Stimulated activated effector memory CD8-positive, alpha-beta T cell treated with anti-CD3 and anti-CD28 coated beads, Interleukin-12 subunit alpha, Interleukin-12 subunit beta, amount 100 ng/mL, for 72 hours (primary cell): ENCODE measurements at regions not wholly inside any gene's neighbourhood (a gene's known extent, or its start where the extent isn't known, plus 50 kb on each side); places are given as distances from the start of the nearest gene placed in this dataset.

Source experiments
- ATAC-seq: fragments of 150-1000 bp; cut with Tn5 transposase; 2 replicates; pipeline ENCODE4 v1.10.0; 2021
- DNase-seq, 2 donors: peaks; one replicate each; pipeline ENCODE4 v3.0.0; 2021 to 2022; ENCODE audit warnings: low spot score in 2 of 2
- H3K27ac Mint-ChIP-seq: one replicate; pipeline ENCODE4 v1.8.0; 2022; ENCODE audit warnings: mild to moderate bottlenecking, mixed read lengths
- H3K36me3 Mint-ChIP-seq: one replicate; pipeline ENCODE4 v1.8.0; 2022; ENCODE audit warnings: mild to moderate bottlenecking, mixed read lengths
- H3K4me1 Mint-ChIP-seq: one replicate; pipeline ENCODE4 v1.8.0; 2022; ENCODE audit warnings: mixed read lengths
- H3K4me3 Mint-ChIP-seq: one replicate; pipeline ENCODE4 v1.8.0; 2022; ENCODE audit warnings: mild to moderate bottlenecking, mixed read lengths
- H3K9me3 Mint-ChIP-seq: one replicate; pipeline ENCODE4 v1.8.0; 2022; ENCODE audit warnings: mixed read lengths

- Mint-ChIP-seq H3K36me3 (no peaks in the 10 kb centered on the region), H3K27ac (no peak overlapping the region), H3K4me1 (no peaks in the 10 kb centered on the region), H3K4me3 (no peak overlapping the region), H3K9me3 (no peaks in the 10 kb centered on the region)
- ATAC-seq (no peak), DNase-seq (no peak)
Observed at GRCh38 chr4:13178621-13179020, 305.5 kb downstream of the RAB28 start.

GRCh38 chr4:13176741-13177142, 307.4 kb downstream of the RAB28 start:
- ATAC-seq (no peak), DNase-seq (no peak)
- Mint-ChIP-seq H3K27ac (no peak overlapping the region), H3K36me3 (no peaks in the 10 kb centered on the region), H3K4me1 (no peaks in the 10 kb centered on the region), H3K4me3 (no peak overlapping the region), H3K9me3 (no peaks in the 10 kb centered on the region)

- DNase-seq (no peak), ATAC-seq (no peak)
- no peaks in the 10 kb centered on the region for H3K4me1 Mint-ChIP-seq
- H3K4me3 Mint-ChIP-seq = no peak overlapping the region
- no peaks in the 10 kb centered on the region for H3K9me3 Mint-ChIP-seq
- H3K36me3 Mint-ChIP-seq = no peaks in the 10 kb centered on the region
- H3K27ac Mint-ChIP-seq = no peak overlapping the region
Observed at GRCh38 chr4:13174926-13175325, 309.2 kb downstream of the RAB28 start.

GRCh38 chr4:13174001-13174400, 310.1 kb downstream of the RAB28 start:
- no peaks in the 10 kb centered on the region for H3K9me3 Mint-ChIP-seq
- no peaks in the 10 kb centered on the region for H3K36me3 Mint-ChIP-seq
- H3K27ac Mint-ChIP-seq = no peak overlapping the region
- no peak for DNase-seq
- H3K4me3 Mint-ChIP-seq = no peak overlapping the region
- ATAC-seq = no peak
- no peaks in the 10 kb centered on the region for H3K4me1 Mint-ChIP-seq

GRCh38 chr4:13171292-13172057, 312.7 kb downstream of the RAB28 start:
- Mint-ChIP-seq H3K9me3 (no peaks in the 10 kb centered on the region), H3K4me1 (no peaks in the 10 kb centered on the region), H3K36me3 (no peaks in the 10 kb centered on the region), H3K4me3 (no peak overlapping the region), H3K27ac (no peak overlapping the region)
- no peak for DNase-seq
- ATAC-seq = no peak

- DNase-seq (no peak), ATAC-seq (no peak)
- H3K36me3 Mint-ChIP-seq = no peaks in the 10 kb centered on the region
- H3K9me3 Mint-ChIP-seq = peaks cover 2% of the 10 kb centered on the region
- no peaks in the 10 kb centered on the region for H3K4me1 Mint-ChIP-seq
- no peak overlapping the region for H3K4me3 Mint-ChIP-seq
- no peak overlapping the region for H3K27ac Mint-ChIP-seq
Observed at GRCh38 chr4:13169731-13170525, 314.2 kb downstream of the RAB28 start.

GRCh38 chr4:13168326-13168725, 315.8 kb downstream of the RAB28 start:
- ATAC-seq (no peak), DNase-seq (no peak)
- H3K36me3 Mint-ChIP-seq = no peaks in the 10 kb centered on the region
- H3K4me1 Mint-ChIP-seq = no peaks in the 10 kb centered on the region
- H3K4me3 Mint-ChIP-seq = no peak overlapping the region
- H3K27ac Mint-ChIP-seq = no peak overlapping the region
- peaks cover 2% of the 10 kb centered on the region for H3K9me3 Mint-ChIP-seq

- H3K36me3 Mint-ChIP-seq = no peaks in the 10 kb centered on the region
- H3K4me3 Mint-ChIP-seq = no peak overlapping the region
- H3K4me1 Mint-ChIP-seq = no peaks in the 10 kb centered on the region
- peaks cover 2% of the 10 kb centered on the region for H3K9me3 Mint-ChIP-seq
- ATAC-seq (no peak), DNase-seq (no peak)
- no peak overlapping the region for H3K27ac Mint-ChIP-seq
Observed at GRCh38 chr4:13166214-13166613, 317.9 kb downstream of the RAB28 start.

- H3K4me3 Mint-ChIP-seq = no peak overlapping the region
- no peak for DNase-seq
- H3K27ac Mint-ChIP-seq = no peak overlapping the region
- H3K36me3 Mint-ChIP-seq = no peaks in the 10 kb centered on the region
- no peak for ATAC-seq
- H3K9me3 Mint-ChIP-seq = peaks cover 2% of the 10 kb centered on the region
- H3K4me1 Mint-ChIP-seq = no peaks in the 10 kb centered on the region
Observed at GRCh38 chr4:13164783-13165331, 319.3 kb downstream of the RAB28 start.

GRCh38 chr4:13162886-13163285, 321.3 kb downstream of the RAB28 start:
- no peaks in the 10 kb centered on the region for H3K4me1 Mint-ChIP-seq
- DNase-seq = no peak
- no peak for ATAC-seq
- H3K27ac Mint-ChIP-seq = no peak overlapping the region
- no peaks in the 10 kb centered on the region for H3K36me3 Mint-ChIP-seq
- peaks cover 9% of the 10 kb centered on the region for H3K9me3 Mint-ChIP-seq
- no peak overlapping the region for H3K4me3 Mint-ChIP-seq

GRCh38 chr4:13160920-13161319, 323.2 kb downstream of the RAB28 start:
- Mint-ChIP-seq H3K9me3 (peaks cover 9% of the 10 kb centered on the region), H3K4me3 (no peak overlapping the region)

GRCh38 chr4:13159041-13159620, 325.0 kb downstream of the RAB28 start:
- H3K4me3 Mint-ChIP-seq = no peak overlapping the region
- peaks cover 9% of the 10 kb centered on the region for H3K9me3 Mint-ChIP-seq
- H3K36me3 Mint-ChIP-seq = no peaks in the 10 kb centered on the region
- no peak overlapping the region for H3K27ac Mint-ChIP-seq
- DNase-seq (no peak), ATAC-seq (no peak)
- no peaks in the 10 kb centered on the region for H3K4me1 Mint-ChIP-seq

More at GRCh38 chr4:13160920-13161319, 323.2 kb downstream of the RAB28 start:
- no peak for DNase-seq
- no peak for ATAC-seq
- no peaks in the 10 kb centered on the region for H3K36me3 Mint-ChIP-seq
- H3K4me1 Mint-ChIP-seq = no peaks in the 10 kb centered on the region
- no peak overlapping the region for H3K27ac Mint-ChIP-seq

- no peak overlapping the region for H3K27ac Mint-ChIP-seq
- ATAC-seq (no peak), DNase-seq (no peak)
- H3K4me3 Mint-ChIP-seq = no peak overlapping the region
- H3K36me3 Mint-ChIP-seq = no peaks in the 10 kb centered on the region
- peaks cover 6% of the 10 kb centered on the region for H3K9me3 Mint-ChIP-seq
- H3K4me1 Mint-ChIP-seq = no peaks in the 10 kb centered on the region
Observed at GRCh38 chr4:13151194-13151593, 332.9 kb downstream of the RAB28 start.

GRCh38 chr4:13143222-13144070, 340.7 kb downstream of the RAB28 start:
- DNase-seq (no peak), ATAC-seq (no peak)
- no peak overlapping the region for H3K4me3 Mint-ChIP-seq
- no peaks in the 10 kb centered on the region for H3K9me3 Mint-ChIP-seq
- H3K36me3 Mint-ChIP-seq = no peaks in the 10 kb centered on the region
- H3K4me1 Mint-ChIP-seq = no peaks in the 10 kb centered on the region
- H3K27ac Mint-ChIP-seq = no peak overlapping the region

- Mint-ChIP-seq H3K4me3 (no peak overlapping the region), H3K4me1 (no peaks in the 10 kb centered on the region), H3K36me3 (no peaks in the 10 kb centered on the region), H3K27ac (no peak overlapping the region), H3K9me3 (no peaks in the 10 kb centered on the region)
- no peak for ATAC-seq
- no peak for DNase-seq
Observed at GRCh38 chr4:13142726-13143125, 341.4 kb downstream of the RAB28 start.
